ENCODE measurements at regions not wholly inside any gene's neighbourhood (a gene's known extent, or its start where the extent isn't known, plus 50 kb on each side); places are given as distances from the start of the nearest gene placed in this dataset.

GRCh38 chr18:6561016-6561415 is 146.3 kb upstream of the L3MBTL4 start:
- POLR2A ChIA-PET: interaction anchor here (0.7 kb wide), 1 partner anchor 9 kb away, joined by 3 read pairs; no protein-coding TSS in a partner anchor
- Histone ChIP-seq H3K4me1 (replicated peaks in 1 of 2; ENCODE audit: control insufficient read depth in 2 of 2, insufficient read depth in 2 of 2, low read length in 2 of 2) (no peaks in the 10 kb centered on the region; a peak in 1 of 5 replicates), H3K4me3 (no peak overlapping the region), H3K36me3 (ENCODE audit: control insufficient read depth, insufficient read depth, low read length) (no peaks in the 10 kb centered on the region), H2AFZ (ENCODE audit: low read depth, low read length) (no peak overlapping the region), H3K9ac (ENCODE audit: insufficient read depth in 1 of 2, low read depth in 2 of 2, low read length in 2 of 2) (no peak overlapping the region), H3K9me3 (replicated peaks; ENCODE audit: control insufficient read depth, insufficient read depth, low read depth, low read length) (no peaks in the 10 kb centered on the region), H3K9me1 (ENCODE audit: control insufficient read depth, insufficient read depth, low read length) (no peaks in the 10 kb centered on the region), H3K79me2 (ENCODE audit: control insufficient read depth, insufficient read depth, low read length) (no peaks in the 10 kb centered on the region), H3K27ac (ENCODE audit: extremely low read depth, low read depth, low read length) (no peak overlapping the region), H3K4me2 (ENCODE audit: insufficient read depth, low read length) (no peak overlapping the region), H3K27me3 (ENCODE audit: control insufficient read depth in 2 of 2, insufficient read depth in 2 of 2, low read length in 2 of 2) (peaks cover 9 to 18% of the 10 kb centered on the region in 2 experiments; a peak in 4 of 5 replicates), H4K20me1 (replicated peaks; ENCODE audit: control insufficient read depth, insufficient read depth, low read length) (peaks cover 5% of the 10 kb centered on the region; the same call in 1 of the 2 replicates)
- under 1% methylated on average over 9 of the region's 9 CpGs for WGBS (ENCODE audit: insufficient coverage, low coverage, missing lambda C conversion rate)
- in situ Hi-C loops (cut with MboI): no loop called here
- BruUV-seq (replicated peaks): no TSS peak
- CTCF ChIA-PET (ENCODE audit: low intra/inter-chr PET ratio): no interaction called here
- TF ChIP-seq GABPA (tag; conservative IDR thresholded peaks at IDR 0.05; ENCODE audit: low read depth) (0 out of 2 replicates have a peak, but pooled peaks have one; percentile 7), ZBTB40 (IDR thresholded peaks at IDR 0.05) (no peak), ZBTB40 (CRISPR knock-in tag; IDR thresholded peaks at IDR 0.05) (no peak)
- ATAC-seq (no peak), FAIRE-seq (no peak), DNase-seq (ENCODE audit: extremely low read depth in 1 of 4, low spot score in 3 of 4) (no peak)
- intact Hi-C loops (cut with micrococcal nuclease): no loop called here
